ENCODE measurements at regions not wholly inside any gene's neighbourhood (a gene's known extent, or its start where the extent isn't known, plus 50 kb on each side); places are given as distances from the start of the nearest gene placed in this dataset.
A peak's percentile ranks its signal among the peaks of the same experiment; 100 is the strongest.
"Not testable (repeated sequence)": the region's sequence is repeated elsewhere in the genome, so short reads cannot be mapped to it uniquely, and the experiment has no call there.

DNA sequence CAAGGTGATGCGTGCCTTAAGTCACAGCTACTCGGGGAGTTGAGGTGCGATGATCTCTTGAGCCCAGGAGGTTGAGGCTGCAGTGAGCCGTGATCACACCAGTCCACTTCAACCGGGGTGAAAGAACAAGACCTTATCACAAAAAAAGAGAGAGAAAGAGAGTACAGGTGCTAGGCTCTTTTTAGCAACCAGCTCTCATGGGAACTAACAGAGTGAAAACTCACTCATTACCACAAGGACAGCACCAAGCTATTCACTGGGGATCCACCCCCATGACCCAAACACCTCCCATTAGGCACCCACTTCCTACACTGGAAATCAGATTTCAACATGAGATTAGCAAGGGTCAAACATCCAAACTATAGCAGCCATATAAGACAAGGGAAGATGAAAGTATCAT, 164.2 kb downstream of the NDUFA12 start:
- ATAC-seq: peak; percentile 78
- H3K27me3 Mint-ChIP-seq: no peaks in the 10 kb centered on the region
- H3K36me3 Mint-ChIP-seq: peaks cover 23% of the 10 kb centered on the region
- peak overlapping the region; percentile 1 for H3K4me3 Mint-ChIP-seq
- peak overlapping the region; percentile 63 for H3K27ac Mint-ChIP-seq
- H3K9me3 Mint-ChIP-seq: peaks cover 3% of the 10 kb centered on the region
- H3K4me1 Mint-ChIP-seq: peaks cover 21% of the 10 kb centered on the region

DNA sequence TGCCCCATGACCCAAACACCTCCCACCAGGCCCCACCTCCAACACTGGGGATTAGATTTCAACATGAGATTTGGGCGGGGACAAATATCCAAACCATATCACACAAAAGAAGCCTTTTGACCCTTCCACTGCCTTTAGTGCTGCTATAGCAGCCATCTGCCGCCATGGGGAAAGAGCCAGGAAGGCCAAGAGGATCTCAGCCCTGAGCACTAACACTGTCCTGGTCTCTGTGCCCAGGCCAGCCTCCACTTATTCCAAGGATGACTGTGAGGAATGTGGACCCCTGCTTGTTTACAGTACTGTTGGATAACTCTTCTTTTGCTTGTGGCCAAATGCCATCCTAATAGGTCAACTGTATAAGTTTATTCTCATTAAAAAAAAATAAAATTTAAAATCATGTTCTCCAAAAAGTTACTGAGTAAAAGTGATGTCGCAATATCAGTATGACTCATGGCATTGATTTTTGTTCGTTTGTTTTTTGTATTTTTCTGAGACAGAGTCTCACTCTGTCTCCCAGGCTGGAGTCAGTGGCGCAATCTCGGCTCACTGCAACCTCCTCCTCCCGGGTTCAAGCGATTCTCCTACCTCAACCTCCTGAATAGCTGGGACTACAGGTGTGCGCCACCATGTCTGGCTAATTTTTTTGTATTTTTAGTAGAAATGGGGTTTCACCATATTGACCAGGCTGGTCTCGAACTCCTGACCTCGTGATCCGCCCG, 166.4 kb downstream of the NDUFA12 start:
- not testable (repeated sequence) for H3K27ac Mint-ChIP-seq, H3K27me3 Mint-ChIP-seq, H3K9me3 Mint-ChIP-seq, H3K4me3 Mint-ChIP-seq, ATAC-seq
- Mint-ChIP-seq H3K36me3 (peaks cover 24% of the 10 kb centered on the region), H3K4me1 (peaks cover 38% of the 10 kb centered on the region)

DNA sequence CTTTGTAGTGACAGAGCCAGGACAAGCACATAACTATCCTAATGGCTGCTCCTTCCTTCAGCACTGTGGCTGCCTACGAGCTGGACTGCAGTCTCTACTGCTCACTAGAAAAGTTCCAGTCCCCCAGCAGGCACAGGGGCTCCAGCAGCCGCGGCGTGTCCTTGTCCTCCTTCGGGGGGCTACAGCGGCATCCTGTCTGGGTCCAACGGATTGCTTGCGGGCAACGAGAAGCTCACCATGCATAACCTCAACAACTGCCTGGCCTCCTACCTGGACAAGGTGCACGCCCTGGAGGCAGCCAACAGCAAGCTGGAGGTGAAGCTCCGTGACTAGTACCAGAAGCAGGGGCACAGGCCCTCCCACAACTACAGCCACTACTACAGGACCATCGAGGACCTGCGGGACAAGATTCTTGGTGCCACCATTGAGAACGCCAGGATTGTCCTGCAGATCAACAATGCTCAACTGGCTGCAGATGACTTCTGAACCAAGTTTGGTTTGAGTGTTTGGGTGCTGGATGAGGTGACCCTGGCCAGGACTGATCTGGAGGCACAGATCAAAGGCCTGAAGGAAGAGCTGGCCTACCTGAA, 169.4 kb downstream of the NDUFA12 start:
- ATAC-seq: no peak
- H3K36me3 Mint-ChIP-seq: peaks cover 24% of the 10 kb centered on the region
- peak overlapping the region; percentile 94 for H3K27ac Mint-ChIP-seq
- H3K4me1 Mint-ChIP-seq: peaks cover 54% of the 10 kb centered on the region
- H3K27me3 Mint-ChIP-seq: no peaks in the 10 kb centered on the region
- peaks cover 3% of the 10 kb centered on the region for H3K9me3 Mint-ChIP-seq
- H3K4me3 Mint-ChIP-seq: no peak overlapping the region

DNA sequence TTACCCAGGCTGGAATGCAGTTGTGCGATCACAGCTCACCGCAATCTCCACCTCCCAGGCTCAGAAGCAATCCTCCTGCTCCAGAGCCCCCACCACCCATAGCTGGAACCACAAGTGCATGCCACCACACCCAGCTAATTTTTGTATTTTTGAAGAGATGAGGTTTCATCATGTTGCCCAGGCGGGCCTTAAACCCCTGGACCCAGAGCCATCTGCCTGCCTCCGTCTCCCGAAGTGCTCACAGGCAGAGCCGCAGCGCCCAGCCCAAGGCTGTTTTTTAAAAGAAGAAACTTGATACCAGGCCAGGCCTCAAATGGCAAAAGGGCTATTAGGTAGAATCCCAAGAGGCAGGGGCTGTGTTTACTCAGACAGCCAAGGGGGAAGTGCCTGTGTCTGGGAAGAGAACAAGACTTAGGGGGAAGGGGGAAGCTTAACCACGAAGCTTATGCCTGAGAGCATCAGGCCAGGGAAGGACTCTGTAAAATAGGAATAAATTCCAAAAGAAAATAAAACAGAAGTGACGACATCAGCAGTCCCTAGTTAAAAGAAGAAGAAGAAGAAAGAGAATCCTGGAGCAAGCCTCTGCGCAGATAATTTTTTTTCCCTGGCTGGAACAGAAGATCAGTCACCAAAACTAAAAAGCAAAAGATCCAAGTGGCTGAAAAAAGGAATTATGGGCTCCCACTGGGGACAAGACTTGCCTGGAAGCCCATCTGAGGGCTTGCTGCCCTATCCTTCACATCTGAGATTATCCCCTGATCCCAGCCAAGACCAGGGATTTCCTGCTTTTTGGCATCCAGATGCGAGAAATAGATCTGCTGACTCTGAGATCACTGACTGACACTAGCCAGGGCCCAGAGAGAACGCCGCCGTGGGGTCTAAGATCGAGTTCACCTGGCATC, 170.5 kb downstream of the NDUFA12 start:
- H3K9me3 Mint-ChIP-seq: peaks cover 3% of the 10 kb centered on the region
- ATAC-seq: no peak
- H3K27me3 Mint-ChIP-seq: no peaks in the 10 kb centered on the region
- peak overlapping the region; percentile 8 for H3K4me3 Mint-ChIP-seq
- H3K36me3 Mint-ChIP-seq: peaks cover 20% of the 10 kb centered on the region
- peaks cover 50% of the 10 kb centered on the region for H3K4me1 Mint-ChIP-seq
- H3K27ac Mint-ChIP-seq: peak overlapping the region; percentile 94

DNA sequence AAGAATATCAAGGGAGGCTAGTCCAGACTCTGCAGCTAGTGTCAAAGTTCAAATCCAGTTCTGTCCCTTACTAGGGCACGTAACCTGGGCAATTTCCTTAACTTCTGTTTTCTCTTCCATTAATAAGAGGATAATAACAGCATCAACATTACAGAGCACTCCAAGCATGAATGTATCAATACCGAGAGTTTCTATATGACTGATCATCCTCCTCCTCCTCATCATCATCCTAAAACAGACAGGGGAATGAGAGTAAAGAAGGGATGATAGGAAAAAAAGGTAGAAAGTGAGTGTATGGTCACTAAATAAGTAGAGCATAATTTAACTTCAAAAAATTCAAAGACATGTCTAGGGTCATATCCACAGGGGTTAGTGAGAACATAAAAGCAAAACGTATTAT, 171.4 kb downstream of the NDUFA12 start:
- H3K4me3 Mint-ChIP-seq: no peak overlapping the region
- peaks cover 25% of the 10 kb centered on the region for H3K36me3 Mint-ChIP-seq
- peak overlapping the region; percentile 94 for H3K27ac Mint-ChIP-seq
- no peaks in the 10 kb centered on the region for H3K9me3 Mint-ChIP-seq
- H3K4me1 Mint-ChIP-seq: peaks cover 59% of the 10 kb centered on the region
- no peak for ATAC-seq
- H3K27me3 Mint-ChIP-seq: no peaks in the 10 kb centered on the region

DNA sequence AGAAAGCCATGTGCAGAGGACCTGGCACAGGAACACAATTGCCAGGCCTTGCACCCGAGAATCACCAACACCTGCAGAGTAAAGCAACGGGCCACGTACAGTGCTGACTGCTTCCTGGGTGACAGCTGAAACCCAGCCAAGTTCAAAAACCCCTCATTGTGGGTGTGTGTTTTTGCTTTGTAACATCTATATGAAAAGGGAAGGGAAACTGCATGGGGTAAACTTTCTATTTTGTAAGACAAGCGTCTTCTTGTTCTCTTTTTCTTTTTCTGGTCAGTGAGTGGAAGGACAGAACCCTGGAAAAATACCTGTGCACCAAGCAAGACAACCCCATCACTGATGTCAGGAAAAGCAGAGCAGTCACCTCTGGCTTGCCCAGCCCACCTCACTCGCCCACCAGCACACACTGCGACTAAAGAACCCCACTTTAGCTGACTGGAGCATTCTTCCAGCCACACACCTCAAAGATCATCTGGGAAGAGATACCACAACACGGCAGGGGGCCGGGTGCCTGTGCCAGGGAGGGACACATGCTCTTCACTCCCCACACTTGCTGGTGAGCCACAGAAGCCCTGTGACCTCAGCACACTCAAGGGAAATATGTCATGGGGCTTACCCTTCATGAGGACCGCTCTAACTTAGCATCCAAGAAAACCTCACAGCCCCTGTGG, 172.3 kb downstream of the NDUFA12 start:
- ATAC-seq: peak; percentile 96
- no peaks in the 10 kb centered on the region for H3K9me3 Mint-ChIP-seq
- peaks cover 55% of the 10 kb centered on the region for H3K4me1 Mint-ChIP-seq
- H3K27me3 Mint-ChIP-seq: no peaks in the 10 kb centered on the region
- peak overlapping the region; percentile 94 for H3K27ac Mint-ChIP-seq
- peaks cover 30% of the 10 kb centered on the region for H3K36me3 Mint-ChIP-seq
- H3K4me3 Mint-ChIP-seq: peak overlapping the region; percentile 68

DNA sequence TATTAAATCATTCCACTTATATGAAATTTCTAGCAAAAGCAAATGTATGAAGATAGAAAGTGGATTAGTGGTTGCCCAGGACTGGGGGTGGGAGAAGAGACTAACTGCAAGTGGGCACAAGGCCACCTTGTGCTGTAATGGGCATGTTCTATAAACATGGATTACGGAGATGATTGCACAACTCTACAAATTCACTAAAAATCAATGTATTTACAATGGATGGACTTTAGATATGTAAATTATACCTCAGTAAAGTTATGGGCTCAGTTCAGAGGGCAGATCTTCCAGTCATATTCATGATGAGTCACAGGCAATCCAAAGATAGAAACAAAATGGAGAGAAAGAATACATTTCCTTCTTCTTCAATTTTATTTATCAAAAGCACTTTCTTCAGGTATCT, 173.9 kb downstream of the NDUFA12 start:
- peak overlapping the region; percentile 94 for H3K27ac Mint-ChIP-seq
- ATAC-seq: no peak
- H3K4me3 Mint-ChIP-seq: no peak overlapping the region
- peaks cover 24% of the 10 kb centered on the region for H3K36me3 Mint-ChIP-seq
- peaks cover 68% of the 10 kb centered on the region for H3K4me1 Mint-ChIP-seq
- H3K9me3 Mint-ChIP-seq: no peaks in the 10 kb centered on the region
- no peaks in the 10 kb centered on the region for H3K27me3 Mint-ChIP-seq

DNA sequence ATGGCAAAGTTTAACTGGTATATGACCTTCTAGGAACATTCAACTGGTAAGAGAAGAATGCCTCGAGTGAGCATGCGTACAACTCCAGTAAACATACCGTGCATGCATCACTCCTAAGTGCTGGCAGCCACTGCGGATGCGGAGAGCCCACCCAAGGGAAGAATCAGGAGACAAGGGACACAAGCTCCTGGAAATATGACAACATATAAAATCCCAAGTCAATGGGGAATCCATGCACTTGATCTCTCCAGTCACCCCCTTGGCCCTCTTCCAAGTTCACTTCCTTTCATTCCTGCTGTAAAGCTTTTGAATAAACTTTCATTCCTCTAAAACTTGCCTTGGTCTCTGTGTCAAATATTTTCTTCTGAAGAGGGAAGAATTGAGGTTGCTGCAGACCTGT, 168.7 kb upstream of the TMCC3 start:
- peaks cover 60% of the 10 kb centered on the region for H3K4me1 Mint-ChIP-seq
- H3K27me3 Mint-ChIP-seq: no peaks in the 10 kb centered on the region
- no peak for ATAC-seq
- peaks cover 20% of the 10 kb centered on the region for H3K36me3 Mint-ChIP-seq
- H3K4me3 Mint-ChIP-seq: no peak overlapping the region
- H3K27ac Mint-ChIP-seq: peak overlapping the region; percentile 94
- peaks cover 3% of the 10 kb centered on the region for H3K9me3 Mint-ChIP-seq

DNA sequence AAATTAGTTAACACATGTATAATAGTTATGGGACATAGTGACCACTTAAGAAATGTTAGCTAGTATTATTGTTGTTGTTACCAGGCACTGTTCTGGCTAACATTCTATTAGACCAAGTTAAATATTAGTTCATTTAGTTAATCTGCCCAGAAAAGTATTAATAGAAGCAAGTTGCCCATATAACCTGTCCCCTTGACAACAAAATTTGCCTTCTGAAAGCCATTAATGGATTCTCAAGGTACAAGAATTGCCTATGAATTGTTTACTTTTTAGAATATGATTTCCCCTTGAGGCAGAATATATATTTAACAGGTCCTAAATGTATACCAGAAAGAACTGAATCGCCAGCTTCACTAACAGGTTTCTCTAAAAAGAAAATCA, 167.3 kb upstream of the TMCC3 start:
- peaks cover 30% of the 10 kb centered on the region for H3K36me3 Mint-ChIP-seq
- H3K4me1 Mint-ChIP-seq: peaks cover 62% of the 10 kb centered on the region
- peak overlapping the region; percentile 85 for H3K4me3 Mint-ChIP-seq
- H3K27me3 Mint-ChIP-seq: no peaks in the 10 kb centered on the region
- H3K9me3 Mint-ChIP-seq: peaks cover 13% of the 10 kb centered on the region
- ATAC-seq: no peak
- H3K27ac Mint-ChIP-seq: peak overlapping the region; percentile 94

DNA sequence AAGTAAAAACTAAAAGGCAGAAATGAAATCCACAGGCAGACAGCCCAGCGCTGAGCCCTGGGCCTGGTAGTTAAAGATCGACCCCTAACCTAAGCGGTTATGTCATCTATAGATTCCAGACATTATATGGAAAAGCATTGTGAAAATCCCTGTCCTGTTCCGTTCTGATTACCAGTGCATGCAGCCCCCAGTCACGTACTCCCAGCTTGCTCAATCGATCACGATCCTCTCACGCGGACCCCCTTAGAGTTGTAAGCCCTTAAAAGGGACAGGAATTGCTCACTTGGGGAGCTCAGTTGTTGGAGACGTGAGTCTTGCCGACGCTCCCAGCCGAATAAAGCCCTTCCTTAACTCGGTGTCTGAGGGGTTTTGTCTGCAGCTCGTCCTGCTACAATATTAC, 166.8 kb upstream of the TMCC3 start:
- ATAC-seq, H3K27me3 Mint-ChIP-seq: not testable (repeated sequence)
- H3K9me3 Mint-ChIP-seq: peaks cover 13% of the 10 kb centered on the region
- H3K27ac Mint-ChIP-seq: peak overlapping the region; percentile 94
- H3K4me1 Mint-ChIP-seq: peaks cover 67% of the 10 kb centered on the region
- peak overlapping the region; percentile 85 for H3K4me3 Mint-ChIP-seq
- peaks cover 35% of the 10 kb centered on the region for H3K36me3 Mint-ChIP-seq

DNA sequence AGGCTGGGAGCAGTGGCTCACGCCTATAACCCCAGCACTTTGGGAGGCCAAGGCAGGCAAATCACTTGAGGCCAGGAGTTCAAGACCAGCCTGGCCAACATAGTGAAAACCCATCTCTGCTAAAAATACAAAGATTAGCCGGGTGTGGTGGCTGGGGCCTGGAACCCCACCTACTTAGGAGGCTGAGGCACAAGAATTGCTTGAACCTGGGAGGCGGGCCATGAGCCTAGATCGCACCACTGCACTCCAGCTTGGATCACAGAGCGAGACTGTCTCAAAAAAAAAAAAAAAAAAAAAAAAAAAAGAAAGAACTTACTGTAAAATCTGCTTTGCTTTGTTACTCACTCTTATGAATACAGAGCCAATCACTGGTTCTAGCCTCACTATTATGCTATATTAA, 166.4 kb upstream of the TMCC3 start:
- not testable (repeated sequence) for ATAC-seq, H3K27me3 Mint-ChIP-seq
- H3K4me3 Mint-ChIP-seq: peak overlapping the region; percentile 85
- peaks cover 13% of the 10 kb centered on the region for H3K9me3 Mint-ChIP-seq
- H3K4me1 Mint-ChIP-seq: peaks cover 69% of the 10 kb centered on the region
- peaks cover 37% of the 10 kb centered on the region for H3K36me3 Mint-ChIP-seq
- H3K27ac Mint-ChIP-seq: peak overlapping the region; percentile 94

DNA sequence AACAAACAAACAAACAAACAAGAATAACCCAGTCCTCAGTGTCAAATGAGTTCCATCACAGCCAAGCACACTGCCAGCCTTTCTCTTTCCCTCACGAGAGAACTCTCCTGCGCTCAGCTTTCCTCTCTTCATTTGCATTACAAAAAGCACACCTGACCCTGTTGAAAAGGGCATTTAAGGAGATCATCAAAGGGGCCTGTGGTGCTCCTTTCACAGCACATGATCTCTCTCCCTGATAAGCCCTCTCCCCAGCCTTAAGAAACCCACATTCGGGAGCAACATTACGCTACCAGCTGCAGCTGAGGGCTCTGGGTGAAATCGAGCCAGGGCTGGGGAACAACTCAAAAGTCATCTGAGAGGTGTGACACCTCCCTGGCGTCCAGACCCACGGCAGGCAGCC, 165.6 kb upstream of the TMCC3 start:
- Mint-ChIP-seq H3K4me1 (peaks cover 68% of the 10 kb centered on the region), H3K36me3 (peaks cover 45% of the 10 kb centered on the region), H3K27me3 (no peaks in the 10 kb centered on the region), H3K4me3 (peak overlapping the region; percentile 85), H3K27ac (peak overlapping the region; percentile 94), H3K9me3 (peaks cover 13% of the 10 kb centered on the region)
- no peak for ATAC-seq

DNA sequence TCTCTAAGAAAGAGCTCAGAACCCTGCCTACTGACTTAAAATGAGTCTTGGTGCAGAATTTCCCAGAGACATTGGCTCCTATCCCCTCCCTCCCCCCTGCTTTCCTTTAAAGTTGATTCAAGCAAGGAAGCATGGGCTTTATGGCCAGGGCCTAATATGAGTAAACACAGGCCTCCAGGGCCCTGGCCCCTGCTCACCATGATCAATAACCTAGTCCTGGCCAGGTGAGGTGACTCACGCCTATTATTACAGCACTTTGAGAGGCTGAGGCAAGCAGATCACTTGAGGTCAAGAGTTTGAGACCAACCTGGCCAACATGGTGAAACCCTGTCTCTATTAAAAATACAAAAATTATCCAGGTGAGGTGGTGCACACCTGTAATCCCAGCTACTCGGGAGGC, 165.1 kb upstream of the TMCC3 start:
- H3K27me3 Mint-ChIP-seq: no peaks in the 10 kb centered on the region
- peak overlapping the region; percentile 85 for H3K4me3 Mint-ChIP-seq
- H3K4me1 Mint-ChIP-seq: peaks cover 63% of the 10 kb centered on the region
- H3K36me3 Mint-ChIP-seq: peaks cover 48% of the 10 kb centered on the region
- H3K27ac Mint-ChIP-seq: peak overlapping the region; percentile 94
- no peak for ATAC-seq
- H3K9me3 Mint-ChIP-seq: peaks cover 13% of the 10 kb centered on the region

DNA sequence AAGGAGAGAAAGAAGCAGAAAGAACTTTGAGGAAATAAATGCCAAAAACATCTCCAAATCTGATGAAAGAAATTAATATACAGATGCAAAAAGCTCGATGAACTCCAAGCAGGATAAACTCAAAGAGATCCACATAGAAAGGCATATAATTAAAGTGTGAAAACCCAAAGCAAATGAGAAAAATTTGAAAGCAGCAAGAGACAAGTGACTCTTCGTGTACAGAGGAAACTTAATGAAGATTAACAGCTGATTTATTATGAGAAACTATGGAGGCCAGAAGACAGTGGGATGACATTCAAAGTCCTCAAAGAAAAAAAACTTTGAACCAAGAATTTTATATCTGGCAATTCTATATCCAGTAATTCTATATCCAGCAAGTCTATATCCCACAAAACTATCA, 163.0 kb upstream of the TMCC3 start:
- H3K4me1 Mint-ChIP-seq: peaks cover 58% of the 10 kb centered on the region
- peak overlapping the region; percentile 79 for H3K27ac Mint-ChIP-seq
- H3K36me3 Mint-ChIP-seq: peaks cover 69% of the 10 kb centered on the region
- H3K4me3 Mint-ChIP-seq: peak overlapping the region; percentile 19
- H3K27me3 Mint-ChIP-seq: no peaks in the 10 kb centered on the region
- no peak for ATAC-seq
- H3K9me3 Mint-ChIP-seq: peaks cover 13% of the 10 kb centered on the region

DNA sequence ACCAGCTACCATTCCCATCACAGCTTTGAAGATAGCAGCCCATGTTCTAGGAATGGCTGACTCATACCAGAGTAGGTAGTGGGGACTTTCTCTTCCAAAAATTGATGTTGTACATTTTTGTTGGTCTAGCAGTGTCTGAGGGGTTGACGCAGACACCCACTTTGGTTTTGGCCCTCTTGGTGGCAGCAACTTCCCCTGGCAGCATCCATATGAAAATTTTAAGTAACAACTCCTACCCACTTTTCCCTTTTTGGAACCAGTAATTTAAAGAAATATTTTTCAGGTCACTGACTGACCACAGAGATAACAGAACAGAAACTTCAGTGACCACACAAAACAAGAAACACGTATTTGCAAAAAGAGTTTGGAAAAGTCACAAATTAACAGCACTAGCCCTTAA, 162.0 kb upstream of the TMCC3 start:
- Mint-ChIP-seq H3K27ac (peak overlapping the region; percentile 79), H3K4me3 (no peak overlapping the region), H3K27me3 (no peaks in the 10 kb centered on the region), H3K9me3 (peaks cover 13% of the 10 kb centered on the region), H3K4me1 (peaks cover 49% of the 10 kb centered on the region), H3K36me3 (peaks cover 78% of the 10 kb centered on the region)
- peak; percentile 90 for ATAC-seq

Data from stimulated activated memory B cell treated with anti-CD40 and anti-IgM and Interleukin-4, amounts not matched to agents 10 μg/mL and 1 μg/mL and 100 μg/mL, for 72 hours (primary cell).